ENCODE measurements at regions not wholly inside any gene's neighbourhood (a gene's known extent, or its start where the extent isn't known, plus 50 kb on each side); places are given as distances from the start of the nearest gene placed in this dataset.

DNA sequence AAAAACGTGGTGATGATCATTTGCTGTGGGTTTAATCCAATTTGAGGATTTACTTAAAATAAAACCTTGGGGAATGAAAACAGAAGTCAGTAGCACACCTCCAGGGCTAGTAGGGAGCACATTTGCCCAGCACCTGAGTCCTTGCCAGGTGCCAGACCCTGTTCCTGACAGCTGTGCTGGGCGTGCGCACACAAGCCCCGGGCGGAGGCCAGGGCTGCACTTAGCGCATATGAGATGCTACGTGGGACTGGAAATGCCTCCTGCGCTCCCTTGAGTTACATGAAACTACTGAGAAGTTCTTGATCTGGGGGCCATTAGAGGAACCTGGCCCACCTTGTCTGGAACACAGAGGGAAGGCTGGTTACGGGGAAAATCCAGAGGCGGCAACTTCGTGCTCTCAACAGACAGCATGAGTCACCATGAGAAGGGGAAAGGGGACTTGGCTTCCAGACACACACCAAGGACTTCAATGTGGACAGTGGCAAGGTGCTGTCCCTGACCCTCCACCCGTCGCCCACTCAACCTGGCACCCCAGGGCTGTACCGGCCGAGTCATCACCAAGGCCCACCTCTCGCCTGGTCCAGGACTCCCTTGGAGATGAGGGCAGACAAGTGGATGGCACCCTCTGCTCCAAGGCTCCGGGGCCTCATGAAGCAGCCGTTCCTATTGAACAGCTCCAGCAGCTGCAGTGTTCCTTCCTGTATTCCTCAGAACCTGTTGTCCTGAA is 1468.6 kb downstream of the BRD1 start:
- no peaks in the 10 kb centered on the region for H3K9me3 ChIP-seq (ENCODE audit: low read length)
- H3K36me3 ChIP-seq (ENCODE audit: low read depth, low read length), result no peaks in the 10 kb centered on the region
- H3K4me3 ChIP-seq (ENCODE audit: low read length), result no peak overlapping the region
- no peaks in the 10 kb centered on the region for H3F3A ChIP-seq (ENCODE audit: low read length, unreplicated experiment)
- no peak overlapping the region for H3K4me2 ChIP-seq (ENCODE audit: low read length)
- ChIA-PET POLR2A (ENCODE audit: unreplicated experiment) (no interaction called here), CTCF (no interaction called here)
- H3K79me2 ChIP-seq (ENCODE audit: low read length), result no peaks in the 10 kb centered on the region
- DNase-seq (no peak), ATAC-seq (no peak)
- BruUV-seq (replicated peaks), result no TSS peak
- no peak overlapping the region for H2AFZ ChIP-seq (ENCODE audit: low read length)
- no peaks in the 10 kb centered on the region for H4K20me1 ChIP-seq (ENCODE audit: low read length)
- no peak overlapping the region for H3K27ac ChIP-seq (ENCODE audit: low read length)
- TF ChIP-seq EZH2phosphoT487 (IDR thresholded peaks at IDR 0.05; ENCODE audit: borderline replicate concordance, low read length), result no peak
- TF ChIP-seq, protein P1, sequence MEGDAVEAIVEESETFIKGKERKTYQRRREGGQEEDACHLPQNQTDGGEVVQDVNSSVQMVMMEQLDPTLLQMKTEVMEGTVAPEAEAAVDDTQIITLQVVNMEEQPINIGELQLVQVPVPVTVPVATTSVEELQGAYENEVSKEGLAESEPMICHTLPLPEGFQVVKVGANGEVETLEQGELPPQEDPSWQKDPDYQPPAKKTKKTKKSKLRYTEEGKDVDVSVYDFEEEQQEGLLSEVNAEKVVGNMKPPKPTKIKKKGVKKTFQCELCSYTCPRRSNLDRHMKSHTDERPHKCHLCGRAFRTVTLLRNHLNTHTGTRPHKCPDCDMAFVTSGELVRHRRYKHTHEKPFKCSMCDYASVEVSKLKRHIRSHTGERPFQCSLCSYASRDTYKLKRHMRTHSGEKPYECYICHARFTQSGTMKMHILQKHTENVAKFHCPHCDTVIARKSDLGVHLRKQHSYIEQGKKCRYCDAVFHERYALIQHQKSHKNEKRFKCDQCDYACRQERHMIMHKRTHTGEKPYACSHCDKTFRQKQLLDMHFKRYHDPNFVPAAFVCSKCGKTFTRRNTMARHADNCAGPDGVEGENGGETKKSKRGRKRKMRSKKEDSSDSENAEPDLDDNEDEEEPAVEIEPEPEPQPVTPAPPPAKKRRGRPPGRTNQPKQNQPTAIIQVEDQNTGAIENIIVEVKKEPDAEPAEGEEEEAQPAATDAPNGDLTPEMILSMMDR (conservative IDR thresholded peaks at IDR 0.05; ENCODE audit: low read depth, low read length), result no peak
- no peak for TF ChIP-seq EZH2 (IDR thresholded peaks at IDR 0.05; ENCODE audit: low read length, unreplicated experiment)
- no peaks in the 10 kb centered on the region for H3K9me2 ChIP-seq (replicated peaks; ENCODE audit: low read length)
- H3K27me3 ChIP-seq (ENCODE audit: low read length), result no peaks in the 10 kb centered on the region
- intact Hi-C loops (cut with micrococcal nuclease), result no loop called here
- H3K4me1 ChIP-seq (ENCODE audit: insufficient read depth, low read length), result no peaks in the 10 kb centered on the region
- H3K9ac ChIP-seq (ENCODE audit: low read length), result no peak overlapping the region

DNA sequence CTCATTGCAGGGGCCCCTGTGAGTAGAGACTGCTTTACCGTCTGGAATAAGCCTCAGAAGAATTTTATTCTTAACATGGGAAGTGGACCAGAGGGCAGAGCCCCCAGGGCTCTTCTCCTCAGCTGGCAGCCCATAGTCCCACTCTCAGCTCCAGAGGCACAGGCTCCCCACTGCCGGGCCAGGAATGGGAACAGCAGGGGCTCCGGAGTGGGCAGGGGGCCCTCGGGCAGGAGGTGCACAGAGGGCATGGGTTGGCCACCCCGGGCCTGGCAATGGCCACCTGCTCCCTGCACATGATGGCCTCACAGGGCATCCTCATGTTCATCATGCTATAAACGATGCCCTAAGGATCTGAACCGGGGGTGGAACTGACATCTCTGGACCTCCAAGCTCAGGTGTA is 1469.7 kb downstream of the BRD1 start:
- Histone ChIP-seq H3K36me3 (ENCODE audit: low read depth, low read length) (no peaks in the 10 kb centered on the region), H3K9me2 (replicated peaks; ENCODE audit: low read length) (no peaks in the 10 kb centered on the region), H3K9ac (ENCODE audit: low read length) (no peak overlapping the region), H3K4me1 (ENCODE audit: insufficient read depth, low read length) (no peaks in the 10 kb centered on the region), H3F3A (ENCODE audit: low read length, unreplicated experiment) (no peaks in the 10 kb centered on the region), H3K79me2 (ENCODE audit: low read length) (no peaks in the 10 kb centered on the region), H2AFZ (ENCODE audit: low read length) (no peak overlapping the region), H4K20me1 (ENCODE audit: low read length) (no peaks in the 10 kb centered on the region), H3K27me3 (ENCODE audit: low read length) (no peaks in the 10 kb centered on the region), H3K4me3 (ENCODE audit: low read length) (no peak overlapping the region), H3K4me2 (ENCODE audit: low read length) (no peak overlapping the region), H3K27ac (ENCODE audit: low read length) (no peak overlapping the region), H3K9me3 (ENCODE audit: low read length) (no peaks in the 10 kb centered on the region)
- no peak for ATAC-seq
- DNase-seq, result no peak
- intact Hi-C loops (cut with micrococcal nuclease), result no loop called here
- TF ChIP-seq, protein P1 (conservative IDR thresholded peaks at IDR 0.05; ENCODE audit: low read depth, low read length), result no peak
- no peak for TF ChIP-seq EZH2phosphoT487 (IDR thresholded peaks at IDR 0.05; ENCODE audit: borderline replicate concordance, low read length)
- TF ChIP-seq EZH2 (IDR thresholded peaks at IDR 0.05; ENCODE audit: low read length, unreplicated experiment), result no peak
- ChIA-PET CTCF (no interaction called here), POLR2A (ENCODE audit: unreplicated experiment) (no interaction called here)
- no TSS peak for BruUV-seq (replicated peaks)

DNA sequence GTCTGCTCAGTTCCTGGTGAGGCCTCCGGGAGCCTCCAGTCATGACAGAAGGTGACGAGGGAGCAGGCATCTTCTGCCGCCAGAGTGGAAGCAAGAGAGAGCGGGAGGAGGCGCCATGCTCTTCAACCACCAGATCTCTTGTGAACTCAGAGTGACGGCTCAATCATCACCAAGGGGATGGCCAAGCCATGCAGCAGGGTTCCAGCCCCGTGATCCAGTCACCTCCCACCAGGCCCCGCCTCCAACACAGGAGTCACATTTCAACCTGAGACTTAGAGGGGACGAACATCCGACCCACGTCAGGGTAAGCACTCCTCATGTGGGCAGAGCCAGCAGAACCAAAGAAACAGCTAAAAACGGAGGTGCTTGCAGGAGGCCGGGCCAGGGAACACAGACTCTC is 1470.5 kb downstream of the BRD1 start:
- DNase-seq, result no peak
- no peak overlapping the region for H3K4me3 ChIP-seq (ENCODE audit: low read length)
- H3K27me3 ChIP-seq (ENCODE audit: low read length), result no peaks in the 10 kb centered on the region
- BruUV-seq (replicated peaks), result no TSS peak
- no peak overlapping the region for H3K9ac ChIP-seq (ENCODE audit: low read length)
- TF ChIP-seq EZH2phosphoT487 (IDR thresholded peaks at IDR 0.05; ENCODE audit: borderline replicate concordance, low read length) (no peak), EZH2 (IDR thresholded peaks at IDR 0.05; ENCODE audit: low read length, unreplicated experiment) (no peak)
- TF ChIP-seq, protein P1 (conservative IDR thresholded peaks at IDR 0.05; ENCODE audit: low read depth, low read length), result no peak
- no peak overlapping the region for H3K4me2 ChIP-seq (ENCODE audit: low read length)
- no peaks in the 10 kb centered on the region for H3K36me3 ChIP-seq (ENCODE audit: low read depth, low read length)
- ChIA-PET POLR2A (ENCODE audit: unreplicated experiment) (no interaction called here), CTCF (no interaction called here)
- no peak overlapping the region for H2AFZ ChIP-seq (ENCODE audit: low read length)
- no peaks in the 10 kb centered on the region for H3K79me2 ChIP-seq (ENCODE audit: low read length)
- no peaks in the 10 kb centered on the region for H3F3A ChIP-seq (ENCODE audit: low read length, unreplicated experiment)
- H4K20me1 ChIP-seq (ENCODE audit: low read length), result no peaks in the 10 kb centered on the region
- H3K4me1 ChIP-seq (ENCODE audit: insufficient read depth, low read length), result no peaks in the 10 kb centered on the region
- intact Hi-C loops (cut with micrococcal nuclease), result no loop called here
- H3K9me2 ChIP-seq (replicated peaks; ENCODE audit: low read length), result no peaks in the 10 kb centered on the region
- no peaks in the 10 kb centered on the region for H3K9me3 ChIP-seq (ENCODE audit: low read length)
- no peak for ATAC-seq
- H3K27ac ChIP-seq (ENCODE audit: low read length), result no peak overlapping the region

Data from PC-3 (cell line).